Activated naive CD8-positive, alpha-beta T cell treated with anti-CD3 and anti-CD28 coated beads, Interleukin-2, amount 10 ng/mL, durations not matched to agents 7 days and 5 days (primary cell): ENCODE measurements at regions not wholly inside any gene's neighbourhood (a gene's known extent, or its start where the extent isn't known, plus 50 kb on each side); places are given as distances from the start of the nearest gene placed in this dataset.

Source experiments
- ATAC-seq: fragments of 150-1000 bp; cut with Tn5 transposase; one replicate; pipeline ENCODE4 v1.10.0; 2021; ENCODE audit warnings: low read depth, moderate library complexity
- POLR2A ChIA-PET: fragments of 350-600 bp; sonication (Branson Sonifier 250); formaldehyde crosslinking; loops from one replicate; lab custom pipeline; 2021; ENCODE audit warnings: antibody characterized with exemption; lab: Charles Lee
- DNase-seq: peaks from one replicate; pipeline ENCODE4 v3.0.0; 2021
- H3K27ac Mint-ChIP-seq: one replicate; pipeline ENCODE4 v1.8.0; 2022; ENCODE audit warnings: mild to moderate bottlenecking, mixed read lengths
- H3K27me3 Mint-ChIP-seq: one replicate; pipeline ENCODE4 v1.8.0; 2022; ENCODE audit warnings: mild to moderate bottlenecking, moderate library complexity, mixed read lengths
- H3K36me3 Mint-ChIP-seq: one replicate; pipeline ENCODE4 v1.8.0; 2021; ENCODE audit warnings: mild to moderate bottlenecking, mixed read lengths
- H3K4me1 Mint-ChIP-seq: one replicate; pipeline ENCODE4 v1.8.0; 2021; ENCODE audit warnings: mixed read lengths
- H3K4me3 Mint-ChIP-seq: one replicate; pipeline ENCODE4 v1.8.0; 2022; ENCODE audit warnings: mild to moderate bottlenecking, moderate library complexity, mixed read lengths
- H3K9me3 Mint-ChIP-seq: one replicate; pipeline ENCODE4 v1.8.0; 2021; ENCODE audit warnings: mixed read lengths

GRCh38 chr1:193542690-193543089 is 356.3 kb upstream of the B3GALT2 start:
- Mint-ChIP-seq H3K27ac (no peak overlapping the region), H3K27me3 (no peaks in the 10 kb centered on the region), H3K4me1 (peaks cover 32% of the 10 kb centered on the region), H3K36me3 (peaks cover 25% of the 10 kb centered on the region), H3K4me3 (no peak overlapping the region), H3K9me3 (peaks cover 5% of the 10 kb centered on the region)
- ATAC-seq (no peak), DNase-seq (no peak)
- POLR2A ChIA-PET, result no interaction called here

DNA sequence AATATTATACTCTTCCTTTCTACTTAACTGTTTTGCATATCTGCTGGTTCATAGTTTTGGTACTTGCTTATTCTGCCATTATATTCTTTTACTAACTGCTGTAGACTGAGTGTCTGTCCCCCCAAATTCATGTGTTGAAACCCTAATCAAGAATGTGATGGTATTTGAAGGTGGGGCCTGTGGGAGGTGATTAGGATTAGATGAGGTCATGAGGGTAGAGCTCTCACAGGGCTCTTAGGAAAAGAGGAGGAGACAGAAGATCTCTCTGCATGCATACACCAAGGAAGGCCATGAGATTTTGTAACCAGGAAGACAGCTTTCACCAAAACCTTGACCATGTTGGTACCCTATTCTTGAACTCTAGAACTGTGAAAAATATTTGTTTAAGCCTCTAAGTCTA is 354.1 kb upstream of the B3GALT2 start:
- peaks cover 32% of the 10 kb centered on the region for H3K4me1 Mint-ChIP-seq
- POLR2A ChIA-PET, result interaction anchor here (0.6 to 1.2 kb wide), 2 partner anchors 12 to 60 kb away, joined by 3 to 4 read pairs; no protein-coding TSS in a partner anchor

DNA sequence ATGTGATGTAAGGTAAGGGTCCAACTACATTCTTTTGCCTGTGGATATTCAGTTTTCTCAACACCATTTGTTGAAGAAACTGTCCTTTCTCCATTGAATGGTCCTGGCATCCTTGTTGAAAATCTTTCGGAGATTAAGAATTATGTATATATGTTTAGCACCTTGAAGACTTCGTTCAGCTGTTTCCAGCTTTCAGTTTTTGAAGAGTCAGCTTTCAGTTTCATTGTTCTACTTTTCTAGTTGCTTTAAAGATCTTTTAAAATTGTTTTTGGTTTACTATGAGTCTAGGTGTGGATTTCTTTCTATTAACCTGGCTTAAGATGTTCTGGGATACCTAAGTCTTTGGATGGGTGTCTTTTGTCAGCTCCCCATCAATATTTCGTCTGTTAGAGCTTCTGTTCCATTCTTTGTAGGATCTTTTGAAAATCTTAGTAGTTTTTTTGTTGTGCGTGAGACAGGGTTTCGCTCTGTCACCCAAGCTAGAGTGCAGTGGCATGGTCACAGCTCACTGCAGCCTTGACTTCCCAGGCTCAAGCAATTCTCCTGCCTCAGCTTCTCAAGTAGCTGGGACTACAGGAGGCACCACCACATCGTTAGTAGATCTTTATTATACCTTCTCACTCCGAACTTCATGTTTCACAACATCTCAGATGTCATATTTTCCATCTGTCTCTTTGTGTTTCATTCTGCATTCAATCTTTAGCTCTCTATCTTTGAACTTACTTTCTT is 353.5 kb upstream of the B3GALT2 start:
- Mint-ChIP-seq H3K9me3 (peaks cover 5% of the 10 kb centered on the region), H3K27me3 (no peaks in the 10 kb centered on the region), H3K36me3 (peaks cover 19% of the 10 kb centered on the region), H3K4me1 (peaks cover 31% of the 10 kb centered on the region), H3K27ac (peak overlapping the region; percentile 84), H3K4me3 (peak overlapping the region; percentile 59)
- POLR2A ChIA-PET, result interaction anchor here (0.6 to 1.2 kb wide), 2 partner anchors 13 to 59 kb away, joined by 3 to 4 read pairs; no protein-coding TSS in a partner anchor
- DNase-seq (no peak), ATAC-seq (no peak)

More for the DNA sequence above, 354.1 kb upstream of the B3GALT2 start:
- Mint-ChIP-seq H3K4me3 (peak overlapping the region; percentile 59), H3K27ac (peak overlapping the region; percentile 84), H3K27me3 (no peaks in the 10 kb centered on the region), H3K36me3 (peaks cover 22% of the 10 kb centered on the region), H3K9me3 (peaks cover 5% of the 10 kb centered on the region)
- DNase-seq (no peak), ATAC-seq (peak; percentile 63)

- H3K9me3 Mint-ChIP-seq, result peaks cover 5% of the 10 kb centered on the region
- H3K27ac Mint-ChIP-seq, result no peak overlapping the region
- ATAC-seq, result no peak
- H3K4me3 Mint-ChIP-seq, result peak overlapping the region; percentile 23
- no peaks in the 10 kb centered on the region for H3K27me3 Mint-ChIP-seq
- peaks cover 31% of the 10 kb centered on the region for H3K4me1 Mint-ChIP-seq
- DNase-seq, result no peak
- peaks cover 17% of the 10 kb centered on the region for H3K36me3 Mint-ChIP-seq
- POLR2A ChIA-PET, result no interaction called here
Measured at GRCh38 chr1:193538680-193539079, 352.3 kb upstream of the B3GALT2 start.

- Mint-ChIP-seq H3K27ac (peak overlapping the region; percentile 67), H3K36me3 (peaks cover 17% of the 10 kb centered on the region), H3K4me3 (peak overlapping the region; percentile 41), H3K4me1 (peaks cover 31% of the 10 kb centered on the region), H3K27me3 (no peaks in the 10 kb centered on the region), H3K9me3 (peaks cover 5% of the 10 kb centered on the region)
- DNase-seq (no peak), ATAC-seq (peak; percentile 24)
- POLR2A ChIA-PET, result no interaction called here
Measured at GRCh38 chr1:193538003-193538354, 351.6 kb upstream of the B3GALT2 start.

DNA sequence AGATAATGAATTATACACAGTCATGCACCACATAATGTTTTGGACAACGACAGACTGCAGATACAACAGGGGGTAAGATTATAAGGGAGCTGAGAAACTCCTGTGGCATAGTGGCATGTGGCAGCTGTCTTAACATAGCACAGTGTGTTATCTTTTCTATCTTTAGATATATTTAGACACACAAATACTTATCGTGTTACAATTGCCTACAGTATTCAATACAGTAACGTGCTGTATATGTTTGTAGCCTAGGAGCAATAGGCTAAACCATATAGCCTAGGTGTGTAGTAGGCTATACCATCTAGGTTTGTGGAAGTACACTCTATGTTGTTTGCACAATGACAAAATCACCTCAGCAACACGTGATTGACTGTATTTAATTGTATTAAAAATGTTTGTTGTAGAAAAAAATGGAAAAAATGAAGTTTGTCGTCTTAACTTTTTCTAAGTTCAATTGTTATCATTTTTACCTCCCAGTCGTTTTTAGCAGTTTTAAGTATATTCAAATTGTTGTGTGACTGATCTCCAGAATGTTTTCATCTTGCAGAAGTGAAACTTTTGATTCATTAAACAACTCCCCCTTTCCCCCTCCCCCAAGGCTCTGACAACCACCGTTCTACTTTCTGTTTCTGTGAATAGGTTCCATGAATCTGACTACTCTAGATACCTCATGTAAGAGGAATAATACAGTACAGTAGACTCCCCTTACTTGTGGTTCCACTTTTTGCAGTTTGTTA is 351.0 kb upstream of the B3GALT2 start:
- POLR2A ChIA-PET, result no interaction called here
- Mint-ChIP-seq H3K27me3 (no peaks in the 10 kb centered on the region), H3K36me3 (peaks cover 15% of the 10 kb centered on the region), H3K4me3 (peak overlapping the region; percentile 41), H3K4me1 (peaks cover 29% of the 10 kb centered on the region), H3K27ac (peak overlapping the region; percentile 67), H3K9me3 (peaks cover 5% of the 10 kb centered on the region)
- DNase-seq, result no peak
- ATAC-seq, result peak; percentile 82

DNA sequence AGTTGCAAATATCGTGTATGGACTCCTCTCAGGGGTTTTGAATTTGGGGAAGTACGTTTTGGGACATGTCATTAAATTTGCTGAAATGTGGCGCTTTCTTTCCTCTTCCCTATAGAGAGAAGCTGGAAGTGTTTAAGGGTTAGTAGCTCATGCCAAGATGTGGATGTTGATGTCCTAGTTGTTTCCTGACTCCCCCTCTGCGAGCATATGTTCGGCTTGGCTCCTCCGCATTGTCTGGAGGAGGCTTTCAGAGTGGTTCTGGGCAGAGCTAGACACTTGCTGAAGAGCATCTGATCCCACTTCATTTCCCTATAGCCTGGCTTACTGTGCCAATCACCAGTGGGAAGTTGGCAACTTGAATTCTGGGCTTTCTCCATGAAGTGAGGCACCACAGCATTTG is 347.4 kb upstream of the B3GALT2 start:
- POLR2A ChIA-PET, result no interaction called here
- Mint-ChIP-seq H3K9me3 (peaks cover 8% of the 10 kb centered on the region), H3K4me1 (peaks cover 9% of the 10 kb centered on the region), H3K36me3 (peaks cover 10% of the 10 kb centered on the region), H3K27ac (no peak overlapping the region), H3K4me3 (no peak overlapping the region), H3K27me3 (no peaks in the 10 kb centered on the region)
- ATAC-seq, result no peak
- DNase-seq, result no peak

- H3K4me3 Mint-ChIP-seq, result no peak overlapping the region
- H3K9me3 Mint-ChIP-seq, result peaks cover 9% of the 10 kb centered on the region
- peaks cover 12% of the 10 kb centered on the region for H3K36me3 Mint-ChIP-seq
- H3K27me3 Mint-ChIP-seq, result no peaks in the 10 kb centered on the region
- DNase-seq (no peak), ATAC-seq (no peak)
- POLR2A ChIA-PET, result no interaction called here
- no peak overlapping the region for H3K27ac Mint-ChIP-seq
- H3K4me1 Mint-ChIP-seq, result peaks cover 2% of the 10 kb centered on the region
Measured at GRCh38 chr1:193525917-193526710, 339.7 kb upstream of the B3GALT2 start.

DNA sequence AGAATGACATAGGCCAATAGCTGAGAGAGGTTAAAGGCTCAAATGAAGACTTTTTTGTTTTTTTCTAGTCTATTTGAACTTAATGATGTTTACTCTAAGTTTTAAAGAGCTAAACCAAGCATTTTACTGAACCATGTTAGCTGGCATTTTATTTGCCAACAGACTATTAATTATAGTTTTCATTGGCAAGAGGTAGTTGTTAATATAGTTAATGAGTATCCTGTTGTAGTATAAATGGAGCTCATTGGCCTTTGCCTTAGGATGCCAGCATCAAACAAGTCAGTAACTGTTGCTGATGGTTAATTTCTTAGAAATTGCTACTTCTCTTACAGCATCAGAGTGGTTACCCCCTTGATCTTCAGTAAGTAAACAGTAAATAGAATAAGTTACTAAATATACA is 339.0 kb upstream of the B3GALT2 start:
- H3K4me3 Mint-ChIP-seq, result no peak overlapping the region
- no peak for DNase-seq
- peaks cover 11% of the 10 kb centered on the region for H3K9me3 Mint-ChIP-seq
- H3K27me3 Mint-ChIP-seq, result no peaks in the 10 kb centered on the region
- no peak overlapping the region for H3K27ac Mint-ChIP-seq
- POLR2A ChIA-PET, result no interaction called here
- H3K36me3 Mint-ChIP-seq, result peaks cover 10% of the 10 kb centered on the region
- no peak for ATAC-seq
- peaks cover 2% of the 10 kb centered on the region for H3K4me1 Mint-ChIP-seq

- peaks cover 13% of the 10 kb centered on the region for H3K36me3 Mint-ChIP-seq
- H3K27ac Mint-ChIP-seq, result no peak overlapping the region
- H3K27me3 Mint-ChIP-seq, result no peaks in the 10 kb centered on the region
- H3K9me3 Mint-ChIP-seq, result peaks cover 12% of the 10 kb centered on the region
- DNase-seq (no peak), ATAC-seq (no peak)
- POLR2A ChIA-PET, result no interaction called here
- peaks cover 2% of the 10 kb centered on the region for H3K4me1 Mint-ChIP-seq
- H3K4me3 Mint-ChIP-seq, result no peak overlapping the region
Measured at GRCh38 chr1:193524616-193525015, 338.2 kb upstream of the B3GALT2 start.

GRCh38 chr1:193524021-193524420 is 337.6 kb upstream of the B3GALT2 start:
- DNase-seq (no peak), ATAC-seq (no peak)
- Mint-ChIP-seq H3K27ac (no peak overlapping the region), H3K36me3 (peaks cover 17% of the 10 kb centered on the region), H3K27me3 (no peaks in the 10 kb centered on the region), H3K9me3 (peaks cover 14% of the 10 kb centered on the region), H3K4me1 (peaks cover 2% of the 10 kb centered on the region), H3K4me3 (no peak overlapping the region)
- POLR2A ChIA-PET, result no interaction called here

GRCh38 chr1:193520472-193520871 is 334.1 kb upstream of the B3GALT2 start:
- H3K9me3 Mint-ChIP-seq, result peaks cover 14% of the 10 kb centered on the region
- no peak overlapping the region for H3K27ac Mint-ChIP-seq
- POLR2A ChIA-PET, result no interaction called here
- H3K27me3 Mint-ChIP-seq, result no peaks in the 10 kb centered on the region
- peaks cover 2% of the 10 kb centered on the region for H3K4me1 Mint-ChIP-seq
- no peak overlapping the region for H3K4me3 Mint-ChIP-seq
- peaks cover 19% of the 10 kb centered on the region for H3K36me3 Mint-ChIP-seq
- DNase-seq (no peak), ATAC-seq (no peak)

DNA sequence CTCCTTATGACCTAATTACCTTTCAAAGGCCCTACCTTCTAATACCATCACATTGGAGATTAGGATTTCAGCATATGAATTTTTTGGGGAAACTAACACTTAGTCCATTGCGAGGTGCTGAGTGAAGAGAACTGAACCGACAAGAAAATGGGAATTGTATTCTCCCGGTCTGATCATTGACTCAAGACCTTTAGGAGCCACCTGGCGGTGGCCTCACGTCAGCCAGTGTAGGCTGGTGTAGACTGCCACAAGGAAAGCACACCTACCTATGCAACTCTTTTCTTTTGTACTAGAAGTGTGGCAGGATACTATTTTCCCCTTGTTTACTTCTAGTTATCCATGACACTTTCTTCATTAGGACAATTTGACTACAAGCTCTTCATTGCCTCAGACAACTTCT is 333.5 kb upstream of the B3GALT2 start:
- Mint-ChIP-seq H3K27me3 (no peaks in the 10 kb centered on the region), H3K4me1 (no peaks in the 10 kb centered on the region), H3K9me3 (peaks cover 12% of the 10 kb centered on the region), H3K36me3 (peaks cover 16% of the 10 kb centered on the region), H3K4me3 (no peak overlapping the region), H3K27ac (no peak overlapping the region)
- ATAC-seq, result no peak
- POLR2A ChIA-PET, result no interaction called here
- DNase-seq, result no peak
